ENCODE measurements at regions not wholly inside any gene's neighbourhood (a gene's known extent, or its start where the extent isn't known, plus 50 kb on each side); places are given as distances from the start of the nearest gene placed in this dataset.
"Not testable (repeated sequence)": the region's sequence is repeated elsewhere in the genome, so short reads cannot be mapped to it uniquely, and the experiment has no call there.

- peak overlapping the region; percentile 52; the same call in 1 of the 2 replicates for H3K9ac ChIP-seq (ENCODE audit: low read depth, low read length)
- peaks cover 15% of the 10 kb centered on the region for H3K27me3 ChIP-seq (ENCODE audit: insufficient read depth, low read length)
- H3K36me3 ChIP-seq (ENCODE audit: insufficient read depth, low read depth, low read length): no peaks in the 10 kb centered on the region
- H3K4me3 ChIP-seq (ENCODE audit: low read length): peak overlapping the region; percentile 81
- peaks cover 10% of the 10 kb centered on the region; the same call in 1 of the 2 replicates for H3K4me1 ChIP-seq (ENCODE audit: insufficient read depth, low read length)
- H3K9me3 ChIP-seq (ENCODE audit: insufficient read depth, low read depth, low read length): no peaks in the 10 kb centered on the region
- H3K27ac ChIP-seq (ENCODE audit: low read length): no peak overlapping the region
These were observed 66.6 kb upstream of the CCDC167 start for GRCh38 chr6:37566111-37566949.

GRCh38 chr6:37565267-37566110 is 65.8 kb upstream of the CCDC167 start:
- Histone ChIP-seq H3K9ac (ENCODE audit: low read depth, low read length) (peak overlapping the region; percentile 52; the same call in 1 of the 2 replicates), H3K4me1 (ENCODE audit: insufficient read depth, low read length) (peaks cover 10% of the 10 kb centered on the region; the same call in 1 of the 2 replicates), H3K27me3 (ENCODE audit: insufficient read depth, low read length) (peaks cover 15% of the 10 kb centered on the region), H3K36me3 (ENCODE audit: insufficient read depth, low read depth, low read length) (no peaks in the 10 kb centered on the region), H3K4me3 (ENCODE audit: low read length) (peak overlapping the region; percentile 81), H3K9me3 (ENCODE audit: insufficient read depth, low read depth, low read length) (no peaks in the 10 kb centered on the region), H3K27ac (ENCODE audit: low read length) (no peak overlapping the region)

GRCh38 chr6:37562926-37563288 is 63.2 kb upstream of the CCDC167 start:
- H3K4me3 ChIP-seq (ENCODE audit: low read length); H3K36me3 ChIP-seq (ENCODE audit: insufficient read depth, low read depth, low read length); H3K9me3 ChIP-seq (ENCODE audit: insufficient read depth, low read depth, low read length); H3K27ac ChIP-seq (ENCODE audit: low read length); H3K9ac ChIP-seq (ENCODE audit: low read depth, low read length): not testable (repeated sequence)
- Histone ChIP-seq H3K4me1 (ENCODE audit: insufficient read depth, low read length) (peaks cover 13% of the 10 kb centered on the region; the same call in 1 of the 2 replicates), H3K27me3 (ENCODE audit: insufficient read depth, low read length) (peaks cover 29% of the 10 kb centered on the region)

- H3K4me3 ChIP-seq (ENCODE audit: low read length): no peak overlapping the region
- no peak overlapping the region for H3K9ac ChIP-seq (ENCODE audit: low read depth, low read length)
- peaks cover 13% of the 10 kb centered on the region; the same call in 1 of the 2 replicates for H3K4me1 ChIP-seq (ENCODE audit: insufficient read depth, low read length)
- no peaks in the 10 kb centered on the region for H3K9me3 ChIP-seq (ENCODE audit: insufficient read depth, low read depth, low read length)
- H3K36me3 ChIP-seq (ENCODE audit: insufficient read depth, low read depth, low read length): no peaks in the 10 kb centered on the region
- H3K27me3 ChIP-seq (ENCODE audit: insufficient read depth, low read length): peaks cover 29% of the 10 kb centered on the region
- H3K27ac ChIP-seq (ENCODE audit: low read length): no peak overlapping the region
These were observed 61.7 kb upstream of the CCDC167 start for GRCh38 chr6:37561361-37561760.

- H3K36me3 ChIP-seq (ENCODE audit: insufficient read depth, low read depth, low read length): no peaks in the 10 kb centered on the region
- H3K27ac ChIP-seq (ENCODE audit: low read length): no peak overlapping the region
- peaks cover 13% of the 10 kb centered on the region; the same call in 1 of the 2 replicates for H3K4me1 ChIP-seq (ENCODE audit: insufficient read depth, low read length)
- peaks cover 29% of the 10 kb centered on the region for H3K27me3 ChIP-seq (ENCODE audit: insufficient read depth, low read length)
- no peak overlapping the region for H3K4me3 ChIP-seq (ENCODE audit: low read length)
- H3K9ac ChIP-seq (ENCODE audit: low read depth, low read length): no peak overlapping the region
- no peaks in the 10 kb centered on the region for H3K9me3 ChIP-seq (ENCODE audit: insufficient read depth, low read depth, low read length)
These were observed 61.0 kb upstream of the CCDC167 start for GRCh38 chr6:37560737-37561103.

GRCh38 chr6:37559501-37559900 is 59.8 kb upstream of the CCDC167 start:
- peaks cover 3% of the 10 kb centered on the region; the same call in 1 of the 2 replicates for H3K4me1 ChIP-seq (ENCODE audit: insufficient read depth, low read length)
- H3K27ac ChIP-seq (ENCODE audit: low read length): no peak overlapping the region
- H3K4me3 ChIP-seq (ENCODE audit: low read length): peak overlapping the region; percentile 60; the same call in 1 of the 2 replicates
- H3K9me3 ChIP-seq (ENCODE audit: insufficient read depth, low read depth, low read length): no peaks in the 10 kb centered on the region
- no peak overlapping the region; the same call in 1 of the 2 replicates for H3K9ac ChIP-seq (ENCODE audit: low read depth, low read length)
- H3K27me3 ChIP-seq (ENCODE audit: insufficient read depth, low read length): peaks cover 25% of the 10 kb centered on the region
- no peaks in the 10 kb centered on the region for H3K36me3 ChIP-seq (ENCODE audit: insufficient read depth, low read depth, low read length)

- H3K9me3 ChIP-seq (ENCODE audit: insufficient read depth, low read depth, low read length): no peaks in the 10 kb centered on the region
- no peak overlapping the region for H3K27ac ChIP-seq (ENCODE audit: low read length)
- H3K27me3 ChIP-seq (ENCODE audit: insufficient read depth, low read length): peaks cover 20% of the 10 kb centered on the region
- H3K4me1 ChIP-seq (ENCODE audit: insufficient read depth, low read length): peaks cover 3% of the 10 kb centered on the region; the same call in 1 of the 2 replicates
- no peak overlapping the region for H3K4me3 ChIP-seq (ENCODE audit: low read length)
- no peak overlapping the region for H3K9ac ChIP-seq (ENCODE audit: low read depth, low read length)
- H3K36me3 ChIP-seq (ENCODE audit: insufficient read depth, low read depth, low read length): no peaks in the 10 kb centered on the region
These were observed 59.4 kb upstream of the CCDC167 start for GRCh38 chr6:37559050-37559449.

GRCh38 chr6:37558646-37559045 is 59.0 kb upstream of the CCDC167 start:
- Histone ChIP-seq H3K27ac (ENCODE audit: low read length) (no peak overlapping the region), H3K4me3 (ENCODE audit: low read length) (no peak overlapping the region), H3K9me3 (ENCODE audit: insufficient read depth, low read depth, low read length) (no peaks in the 10 kb centered on the region), H3K36me3 (ENCODE audit: insufficient read depth, low read depth, low read length) (no peaks in the 10 kb centered on the region), H3K4me1 (ENCODE audit: insufficient read depth, low read length) (peaks cover 3% of the 10 kb centered on the region; the same call in 1 of the 2 replicates), H3K27me3 (ENCODE audit: insufficient read depth, low read length) (peaks cover 16% of the 10 kb centered on the region), H3K9ac (ENCODE audit: low read depth, low read length) (no peak overlapping the region)

GRCh38 chr6:37558168-37558567 is 58.5 kb upstream of the CCDC167 start:
- Histone ChIP-seq H3K27ac (ENCODE audit: low read length) (no peak overlapping the region), H3K4me3 (ENCODE audit: low read length) (no peak overlapping the region), H3K36me3 (ENCODE audit: insufficient read depth, low read depth, low read length) (no peaks in the 10 kb centered on the region), H3K9ac (ENCODE audit: low read depth, low read length) (no peak overlapping the region), H3K9me3 (ENCODE audit: insufficient read depth, low read depth, low read length) (no peaks in the 10 kb centered on the region), H3K27me3 (ENCODE audit: insufficient read depth, low read length) (peaks cover 15% of the 10 kb centered on the region), H3K4me1 (ENCODE audit: insufficient read depth, low read length) (peaks cover 6% of the 10 kb centered on the region)

GRCh38 chr6:37557645-37558114 is 58.0 kb upstream of the CCDC167 start:
- Histone ChIP-seq H3K4me1 (ENCODE audit: insufficient read depth, low read length) (peaks cover 6% of the 10 kb centered on the region), H3K9ac (ENCODE audit: low read depth, low read length) (no peak overlapping the region), H3K9me3 (ENCODE audit: insufficient read depth, low read depth, low read length) (no peaks in the 10 kb centered on the region), H3K27me3 (ENCODE audit: insufficient read depth, low read length) (peaks cover 15% of the 10 kb centered on the region), H3K27ac (ENCODE audit: low read length) (no peak overlapping the region), H3K4me3 (ENCODE audit: low read length) (no peak overlapping the region), H3K36me3 (ENCODE audit: insufficient read depth, low read depth, low read length) (no peaks in the 10 kb centered on the region)

- no peak overlapping the region for H3K9ac ChIP-seq (ENCODE audit: low read depth, low read length)
- H3K36me3 ChIP-seq (ENCODE audit: insufficient read depth, low read depth, low read length): no peaks in the 10 kb centered on the region
- H3K4me1 ChIP-seq (ENCODE audit: insufficient read depth, low read length): peaks cover 6% of the 10 kb centered on the region
- no peaks in the 10 kb centered on the region for H3K9me3 ChIP-seq (ENCODE audit: insufficient read depth, low read depth, low read length)
- no peak overlapping the region for H3K4me3 ChIP-seq (ENCODE audit: low read length)
- H3K27ac ChIP-seq (ENCODE audit: low read length): no peak overlapping the region
- peaks cover 15% of the 10 kb centered on the region for H3K27me3 ChIP-seq (ENCODE audit: insufficient read depth, low read length)
These were observed 57.4 kb upstream of the CCDC167 start for GRCh38 chr6:37556881-37557644.

All from iPS-20b (cell line).